ENCODE measurements at regions not wholly inside any gene's neighbourhood (a gene's known extent, or its start where the extent isn't known, plus 50 kb on each side); places are given as distances from the start of the nearest gene placed in this dataset.

GRCh38 chr16:13848795-13849194 lies 71.2 kb upstream of the ERCC4 start:
- TF ChIP-seq, protein P1, sequence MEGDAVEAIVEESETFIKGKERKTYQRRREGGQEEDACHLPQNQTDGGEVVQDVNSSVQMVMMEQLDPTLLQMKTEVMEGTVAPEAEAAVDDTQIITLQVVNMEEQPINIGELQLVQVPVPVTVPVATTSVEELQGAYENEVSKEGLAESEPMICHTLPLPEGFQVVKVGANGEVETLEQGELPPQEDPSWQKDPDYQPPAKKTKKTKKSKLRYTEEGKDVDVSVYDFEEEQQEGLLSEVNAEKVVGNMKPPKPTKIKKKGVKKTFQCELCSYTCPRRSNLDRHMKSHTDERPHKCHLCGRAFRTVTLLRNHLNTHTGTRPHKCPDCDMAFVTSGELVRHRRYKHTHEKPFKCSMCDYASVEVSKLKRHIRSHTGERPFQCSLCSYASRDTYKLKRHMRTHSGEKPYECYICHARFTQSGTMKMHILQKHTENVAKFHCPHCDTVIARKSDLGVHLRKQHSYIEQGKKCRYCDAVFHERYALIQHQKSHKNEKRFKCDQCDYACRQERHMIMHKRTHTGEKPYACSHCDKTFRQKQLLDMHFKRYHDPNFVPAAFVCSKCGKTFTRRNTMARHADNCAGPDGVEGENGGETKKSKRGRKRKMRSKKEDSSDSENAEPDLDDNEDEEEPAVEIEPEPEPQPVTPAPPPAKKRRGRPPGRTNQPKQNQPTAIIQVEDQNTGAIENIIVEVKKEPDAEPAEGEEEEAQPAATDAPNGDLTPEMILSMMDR (IDR thresholded peaks at IDR 0.05), result no peak
- TF ChIP-seq ZFX (IDR thresholded peaks at IDR 0.05; ENCODE audit: borderline replicate concordance), result no peak

All from 22Rv1 (cell line).